Inflammatory macrophage treated with lipopolysaccharide for 4 hours (primary cell): ENCODE measurements at regions not wholly inside any gene's neighbourhood (a gene's known extent, or its start where the extent isn't known, plus 50 kb on each side); places are given as distances from the start of the nearest gene placed in this dataset.
"Not testable (repeated sequence)": the region's sequence is repeated elsewhere in the genome, so short reads cannot be mapped to it uniquely, and the experiment has no call there.

Source experiments
- DNase-seq: peaks from one replicate; pipeline ENCODE4 v3.0.0-alpha.2; 2020

- DNase-seq: no peak
Measured at GRCh38 chr7:136104269-136104603, 127.1 kb upstream of the MTPN start.

GRCh38 chr7:136103545-136104268, 126.5 kb upstream of the MTPN start:
- no peak for DNase-seq

DNA sequence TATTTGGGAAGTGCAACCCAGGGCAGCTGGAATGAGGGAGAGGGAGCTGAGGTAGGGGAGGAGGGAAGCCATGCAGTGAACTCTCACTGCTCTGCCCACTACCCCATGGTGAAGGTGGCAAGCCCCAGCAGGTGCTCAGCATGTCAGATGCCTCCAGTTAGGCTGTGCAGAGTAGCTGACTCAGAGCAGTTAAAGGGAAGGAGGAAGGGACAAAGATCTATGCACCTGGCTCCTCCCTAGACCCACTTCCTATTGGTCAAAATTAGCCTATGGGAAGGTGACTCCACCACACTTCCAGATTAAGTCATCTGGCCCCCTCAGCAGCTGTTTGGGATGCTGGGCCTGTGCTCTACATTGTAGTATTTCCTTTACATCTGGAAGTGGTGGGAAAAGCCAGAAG, 125.7 kb upstream of the MTPN start:
- DNase-seq: no peak

GRCh38 chr7:136092714-136093113, 115.6 kb upstream of the MTPN start:
- DNase-seq: not testable (repeated sequence)

- DNase-seq: no peak
Measured at GRCh38 chr7:136087881-136088280, 110.7 kb upstream of the MTPN start.

- peak; percentile 1 for DNase-seq
Measured at GRCh38 chr7:136086712-136087111, 109.6 kb upstream of the MTPN start.

DNA sequence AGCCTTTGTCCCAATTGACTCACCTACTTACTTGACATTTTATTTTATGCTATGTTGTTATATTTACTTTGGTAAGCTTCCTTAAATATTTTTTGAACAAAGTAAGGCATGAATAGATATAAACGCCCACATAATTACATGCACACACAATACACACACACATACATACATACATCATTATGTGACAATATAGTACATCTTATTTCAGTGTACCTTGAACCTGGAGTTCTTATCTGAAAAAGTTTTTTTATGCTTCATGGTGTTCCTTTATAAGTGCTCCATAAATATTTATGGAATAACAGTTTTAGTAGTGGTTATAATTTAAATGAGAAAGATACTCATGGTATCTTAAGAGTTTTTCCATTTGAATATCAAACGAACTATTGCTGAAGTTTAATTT, 102.8 kb upstream of the MTPN start:
- DNase-seq: no peak

- no peak for DNase-seq
Measured at GRCh38 chr7:136079478-136079892, 102.3 kb upstream of the MTPN start.

DNA sequence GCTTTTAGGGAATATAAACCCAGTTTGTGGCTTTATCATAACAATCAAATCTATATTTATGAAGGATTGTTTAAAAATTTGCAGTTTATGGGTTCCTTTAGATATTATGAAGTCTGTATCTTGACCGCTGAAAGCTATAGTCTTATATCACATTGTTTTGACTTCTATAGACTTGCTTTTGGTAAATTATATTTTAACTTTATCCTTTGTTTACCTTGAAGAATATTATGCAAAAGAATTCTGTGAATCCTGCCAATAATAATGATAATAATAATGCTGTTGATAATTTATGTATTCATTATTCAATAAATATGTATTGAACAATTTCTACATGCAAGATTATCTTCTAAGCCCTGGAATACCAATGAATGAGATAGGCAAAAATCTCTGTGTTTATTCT, 101.9 kb upstream of the MTPN start:
- no peak for DNase-seq

GRCh38 chr7:136078630-136079029, 101.5 kb upstream of the MTPN start:
- no peak for DNase-seq

DNA sequence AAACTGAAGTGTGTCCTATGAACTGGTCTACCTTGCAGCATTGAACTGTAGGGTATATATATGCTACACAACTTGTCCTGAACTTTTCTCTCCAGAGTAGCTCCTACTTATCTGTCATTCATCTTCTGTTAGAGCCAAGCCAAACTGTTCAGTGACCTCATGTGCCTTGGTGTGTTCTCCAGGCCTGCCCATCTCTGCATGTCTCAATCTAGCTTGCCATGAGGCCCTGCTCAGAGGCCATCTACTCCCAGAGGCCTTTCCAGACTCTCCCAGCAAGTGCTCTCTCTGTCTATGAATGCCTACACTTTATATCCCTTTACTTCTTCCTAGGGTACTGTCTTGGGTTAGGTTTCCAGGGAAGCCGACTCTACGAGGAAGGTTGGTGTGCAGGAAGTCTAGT, 99.8 kb upstream of the MTPN start:
- DNase-seq: no peak

DNA sequence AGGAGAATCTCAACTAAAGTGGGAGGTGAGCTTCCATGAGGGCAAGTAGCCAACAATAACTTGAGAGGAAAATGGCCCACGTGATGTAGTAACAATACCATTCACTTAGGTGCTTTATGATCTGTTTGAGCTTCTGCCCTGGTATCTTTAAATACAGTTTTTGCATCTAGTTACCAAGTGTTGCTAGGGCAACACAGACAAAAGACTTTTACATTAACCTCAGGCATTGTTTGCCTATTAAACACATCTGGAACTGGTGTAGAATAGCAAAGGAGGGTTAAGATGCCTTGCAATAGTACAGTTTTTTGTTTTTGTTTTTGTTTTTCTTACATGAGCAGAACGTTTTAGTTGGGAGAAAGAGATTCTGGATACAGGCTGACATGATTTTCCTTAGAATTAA, 97.7 kb upstream of the MTPN start:
- DNase-seq: no peak

GRCh38 chr7:136072447-136072846, 95.3 kb upstream of the MTPN start:
- no peak for DNase-seq

- no peak for DNase-seq
Measured at GRCh38 chr7:136070736-136071505, 93.8 kb upstream of the MTPN start.

DNA sequence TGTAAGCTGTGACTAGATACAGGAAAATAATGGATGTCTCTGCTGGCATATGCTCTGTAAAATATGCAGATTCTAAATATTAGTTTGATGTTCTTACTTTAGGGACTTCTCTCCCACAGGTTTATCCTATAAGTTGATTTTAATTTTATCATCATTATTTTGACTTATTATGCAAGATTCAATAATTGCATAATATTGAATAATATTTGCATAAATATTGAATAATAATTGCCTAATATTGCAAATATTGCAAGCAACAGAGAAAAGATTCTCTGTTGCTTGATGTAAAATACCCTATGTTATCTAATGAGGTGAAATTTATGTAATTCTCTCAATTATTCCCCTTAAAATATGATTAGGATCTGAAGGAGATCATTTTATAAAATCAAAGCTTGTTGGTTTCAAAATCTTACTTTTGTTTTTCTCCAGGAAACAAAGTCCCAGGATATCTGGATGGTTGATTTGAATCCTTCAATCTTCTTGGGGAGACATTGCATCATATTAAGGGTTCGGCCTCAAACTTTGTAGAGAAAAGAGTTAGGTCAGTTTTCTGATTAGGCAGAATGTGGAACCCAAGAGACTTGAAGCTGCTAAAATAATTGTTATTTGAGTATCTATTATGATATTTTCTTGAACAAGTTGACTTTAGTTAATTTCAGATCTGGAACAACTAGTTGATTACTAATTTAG, 92.8 kb upstream of the MTPN start:
- no peak for DNase-seq

DNA sequence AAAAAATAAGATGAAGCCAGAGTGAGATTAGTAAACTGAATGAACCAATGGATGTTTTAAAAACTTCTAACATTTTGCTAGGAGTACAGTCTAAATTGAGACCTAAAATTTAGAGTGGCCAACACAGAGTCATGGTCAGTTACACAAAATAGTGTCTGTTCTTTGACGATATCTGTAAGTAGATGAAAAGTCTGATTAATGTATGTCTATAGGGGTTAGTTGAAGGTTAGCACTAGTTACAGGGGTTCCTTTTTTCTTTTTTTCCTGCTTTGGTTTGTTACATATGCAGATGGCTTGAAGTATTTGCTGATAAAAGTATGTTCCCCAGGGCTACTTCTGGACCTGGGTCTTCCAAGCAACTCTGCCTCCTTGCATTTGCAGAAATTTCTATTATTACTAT, 90.1 kb upstream of the MTPN start:
- no peak for DNase-seq

DNA sequence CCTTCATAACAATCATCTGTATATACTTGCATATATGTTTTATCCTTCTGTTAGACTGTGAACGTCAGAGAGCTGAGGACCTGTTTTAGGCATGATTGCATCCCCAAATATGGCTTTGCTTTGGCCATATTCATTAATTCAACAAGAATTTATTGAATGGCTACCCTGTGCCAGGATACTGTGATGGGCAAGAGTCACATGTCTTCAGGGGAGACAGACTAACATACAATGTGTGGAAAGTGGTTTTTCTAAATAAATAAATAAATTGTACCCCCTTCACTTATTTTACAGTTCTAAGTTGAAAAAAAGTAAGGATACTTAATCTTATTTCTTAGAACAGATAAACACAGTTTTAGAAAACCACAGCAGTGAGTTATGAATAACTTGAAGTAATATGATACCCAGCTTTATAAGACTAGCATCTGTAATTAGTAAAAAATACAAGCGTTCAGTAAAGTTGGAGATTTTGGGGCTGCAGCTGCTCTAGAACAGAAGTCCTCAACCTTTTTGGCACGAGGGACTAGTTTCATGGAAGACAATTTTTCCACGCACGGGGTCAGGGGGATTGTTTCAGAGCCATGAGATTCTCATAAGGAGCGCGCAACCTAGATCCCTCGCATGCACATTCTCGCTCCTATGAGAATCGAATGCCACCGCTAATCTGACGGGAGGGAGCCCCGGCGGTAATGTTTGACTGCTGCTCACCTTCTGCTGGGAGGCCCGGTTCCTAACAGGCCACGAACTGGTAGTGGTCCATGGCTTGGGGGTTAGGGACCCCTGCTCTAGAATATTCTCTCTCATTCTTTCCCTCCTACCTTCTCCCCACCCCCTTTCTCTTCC, 89.4 kb upstream of the MTPN start:
- DNase-seq: no peak

- no peak for DNase-seq
Measured at GRCh38 chr7:136064627-136065237, 87.6 kb upstream of the MTPN start.

- no peak for DNase-seq
Measured at GRCh38 chr7:136064081-136064480, 86.9 kb upstream of the MTPN start.

GRCh38 chr7:136063326-136063666, 86.1 kb upstream of the MTPN start:
- DNase-seq: no peak

GRCh38 chr7:136062625-136063325, 85.6 kb upstream of the MTPN start:
- DNase-seq: no peak

GRCh38 chr7:136061433-136061832, 84.3 kb upstream of the MTPN start:
- no peak for DNase-seq
